22Rv1 (cell line): ENCODE measurements at regions not wholly inside any gene's neighbourhood (a gene's known extent, or its start where the extent isn't known, plus 50 kb on each side); places are given as distances from the start of the nearest gene placed in this dataset.

ENCODE experiments used
- H3K27ac ChIP-seq: fragments of 450-650 bp; 2 replicates; pipeline ENCODE4 v1.5.1; 2017
- ZFX ChIP-seq: fragments of 450-650 bp; IDR thresholded peaks from 2 replicates; pipeline ENCODE4 v1.6.1; 2017; ENCODE audit warnings: antibody characterized with exemption, borderline replicate concordance
- TF ChIP-seq, protein P1 (sequence below): fragments of 450-650 bp; IDR thresholded peaks from 2 replicates; pipeline ENCODE4 v1.5.1; 2017; ENCODE audit warnings: mild to moderate bottlenecking

DNA sequence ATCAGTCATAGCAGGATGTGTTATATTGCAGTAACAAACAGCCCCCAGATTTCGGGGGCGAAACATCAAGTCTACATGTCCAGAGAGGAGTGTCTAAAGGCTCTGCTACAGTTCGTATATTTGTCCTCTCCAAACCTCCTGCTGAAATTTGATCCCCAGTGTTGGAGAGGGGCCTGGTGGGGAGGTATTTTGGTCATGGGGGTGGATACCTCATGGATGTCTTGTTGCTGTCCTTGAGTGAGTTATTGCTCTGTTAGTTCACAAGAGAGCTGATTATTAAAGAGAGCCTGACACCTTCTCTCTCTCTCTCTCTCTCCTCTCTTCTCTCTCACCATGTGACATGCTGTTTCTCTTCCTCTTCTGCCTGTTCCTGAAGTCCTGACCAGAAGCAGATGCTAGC, 343.7 kb downstream of the TCERG1L start:
- no peak overlapping the region for H3K27ac ChIP-seq
- TF ChIP-seq ZFX: no peak
- TF ChIP-seq, protein P1, sequence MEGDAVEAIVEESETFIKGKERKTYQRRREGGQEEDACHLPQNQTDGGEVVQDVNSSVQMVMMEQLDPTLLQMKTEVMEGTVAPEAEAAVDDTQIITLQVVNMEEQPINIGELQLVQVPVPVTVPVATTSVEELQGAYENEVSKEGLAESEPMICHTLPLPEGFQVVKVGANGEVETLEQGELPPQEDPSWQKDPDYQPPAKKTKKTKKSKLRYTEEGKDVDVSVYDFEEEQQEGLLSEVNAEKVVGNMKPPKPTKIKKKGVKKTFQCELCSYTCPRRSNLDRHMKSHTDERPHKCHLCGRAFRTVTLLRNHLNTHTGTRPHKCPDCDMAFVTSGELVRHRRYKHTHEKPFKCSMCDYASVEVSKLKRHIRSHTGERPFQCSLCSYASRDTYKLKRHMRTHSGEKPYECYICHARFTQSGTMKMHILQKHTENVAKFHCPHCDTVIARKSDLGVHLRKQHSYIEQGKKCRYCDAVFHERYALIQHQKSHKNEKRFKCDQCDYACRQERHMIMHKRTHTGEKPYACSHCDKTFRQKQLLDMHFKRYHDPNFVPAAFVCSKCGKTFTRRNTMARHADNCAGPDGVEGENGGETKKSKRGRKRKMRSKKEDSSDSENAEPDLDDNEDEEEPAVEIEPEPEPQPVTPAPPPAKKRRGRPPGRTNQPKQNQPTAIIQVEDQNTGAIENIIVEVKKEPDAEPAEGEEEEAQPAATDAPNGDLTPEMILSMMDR: no peak

GRCh38 chr10:130968511-130968910, 343.0 kb downstream of the TCERG1L start:
- H3K27ac ChIP-seq: no peak overlapping the region
- TF ChIP-seq, protein P1: no peak
- TF ChIP-seq ZFX: no peak

- no peak overlapping the region for H3K27ac ChIP-seq
- TF ChIP-seq, protein P1: no peak
- no peak for TF ChIP-seq ZFX
Measured at GRCh38 chr10:130968964-130969363, 342.6 kb downstream of the TCERG1L start.

- H3K27ac ChIP-seq: no peak overlapping the region
- TF ChIP-seq ZFX: no peak
- TF ChIP-seq, protein P1: no peak
Measured at GRCh38 chr10:130969700-130970099, 341.8 kb downstream of the TCERG1L start.

DNA sequence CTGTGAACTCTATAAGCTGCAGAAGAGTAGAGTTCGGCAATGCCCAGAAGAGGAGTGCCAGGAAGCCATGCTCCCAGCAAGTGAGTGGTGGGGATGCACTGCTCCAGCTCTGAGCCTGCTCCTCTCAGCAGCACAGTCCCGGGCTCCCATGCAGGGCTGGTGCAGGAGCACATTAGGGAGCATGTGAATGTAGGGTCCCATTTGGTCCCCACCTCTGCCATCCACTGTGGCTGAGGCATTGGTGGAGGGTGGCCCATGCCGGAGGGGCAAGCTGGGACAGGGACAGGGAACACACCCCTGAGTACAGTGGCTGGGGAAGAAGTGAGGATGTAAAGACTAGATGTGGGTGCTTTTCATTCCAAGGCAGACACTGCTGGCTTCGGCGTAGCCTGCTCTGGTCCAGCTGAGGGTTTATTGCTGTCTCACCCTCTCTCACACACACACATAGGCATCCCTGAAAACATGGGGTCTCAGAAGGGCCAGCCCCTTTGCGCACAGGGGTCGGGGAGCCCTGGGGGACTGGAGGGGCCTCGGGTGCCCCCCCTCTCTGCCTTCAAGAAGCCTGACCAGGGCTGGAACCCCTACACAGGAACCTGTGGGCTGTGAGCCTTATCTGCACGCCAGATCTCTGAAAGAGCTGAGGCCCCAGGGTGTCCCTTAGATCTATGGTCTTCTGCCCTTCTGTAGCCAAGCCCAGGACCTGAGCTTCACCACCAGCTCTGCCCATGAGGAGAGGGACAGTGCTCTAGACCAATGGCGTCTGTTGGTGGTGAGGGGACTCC, 341.0 kb downstream of the TCERG1L start:
- H3K27ac ChIP-seq: no peak overlapping the region
- TF ChIP-seq ZFX: no peak
- TF ChIP-seq, protein P1: no peak

GRCh38 chr10:130971123-130971435, 340.4 kb downstream of the TCERG1L start:
- no peak overlapping the region for H3K27ac ChIP-seq
- no peak for TF ChIP-seq ZFX
- TF ChIP-seq, protein P1: no peak

DNA sequence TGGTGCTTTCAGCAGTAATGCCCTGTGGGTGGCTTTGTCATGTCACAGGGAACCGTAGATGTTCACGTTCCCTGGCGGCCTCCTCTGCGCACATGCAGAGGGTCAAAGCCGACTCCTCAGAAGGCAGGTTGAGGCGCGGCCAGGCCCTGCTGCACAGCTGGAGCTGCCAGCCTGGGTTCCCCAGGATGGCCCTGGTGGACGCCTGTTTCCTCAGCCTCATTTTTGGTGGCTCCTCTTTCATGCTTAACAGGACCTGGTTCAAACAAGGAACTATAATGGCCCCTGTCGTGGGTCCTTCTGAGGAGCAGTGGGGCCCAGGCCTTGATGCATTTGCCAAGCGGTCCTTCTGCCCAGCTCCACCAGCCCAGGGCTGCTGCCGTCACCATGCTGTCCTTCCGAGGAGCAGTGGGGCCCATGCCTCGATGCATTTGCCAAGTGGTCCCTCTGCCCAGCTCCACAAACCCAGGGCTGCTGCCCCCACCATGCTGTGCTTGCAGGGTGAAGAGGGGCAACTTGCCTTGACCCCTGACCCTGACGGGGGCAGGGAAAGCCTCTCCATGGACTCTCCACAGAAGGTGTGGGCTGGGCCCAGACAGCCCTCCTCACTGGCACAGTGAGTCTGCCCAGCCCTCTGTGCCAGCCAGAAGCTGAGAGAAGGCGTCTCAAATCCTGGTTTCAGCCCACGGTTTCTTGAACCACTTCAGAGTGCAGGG, 338.2 kb downstream of the TCERG1L start:
- TF ChIP-seq, protein P1: no peak
- TF ChIP-seq ZFX: no peak
- no peak overlapping the region for H3K27ac ChIP-seq
